AG04449 (cell line): ENCODE measurements at regions not wholly inside any gene's neighbourhood (a gene's known extent, or its start where the extent isn't known, plus 50 kb on each side); places are given as distances from the start of the nearest gene placed in this dataset.

Source experiments
- CTCF ChIA-PET: fragments of 350-600 bp; formaldehyde crosslinking; extraction: SDS; loops from one replicate; lab custom pipeline; 2021; ENCODE audit warnings: antibody characterized with exemption; lab: Yijun Ruan, JAX
- POLR2A ChIA-PET: fragments of 400-600, 350-600 bp; formaldehyde crosslinking; extraction: SDS; loops from one replicate; lab custom pipeline; 2020; ENCODE audit warnings: antibody characterized with exemption, inconsistent platforms; lab: Yijun Ruan, JAX
- DNase-seq: peaks from one replicate; pipeline ENCODE4 v3.0.0-alpha.2; 2010; ENCODE audit warnings: low read depth, low spot score
- H3K4me3 ChIP-seq: 2 replicates; pipeline ENCODE4 v1.5.1; 2011; ENCODE audit warnings: low read depth, mild to moderate bottlenecking, control low read depth, low read length
- TF ChIP-seq, protein P1 (sequence below): IDR thresholded peaks from one replicate; pipeline ENCODE4 v1.5.1; 2011; ENCODE audit warnings: mild to moderate bottlenecking, moderate library complexity, low read length, control low read depth, inconsistent platforms; ENCODE audit not compliant: insufficient read depth; ENCODE audit errors: missing control alignments

DNA sequence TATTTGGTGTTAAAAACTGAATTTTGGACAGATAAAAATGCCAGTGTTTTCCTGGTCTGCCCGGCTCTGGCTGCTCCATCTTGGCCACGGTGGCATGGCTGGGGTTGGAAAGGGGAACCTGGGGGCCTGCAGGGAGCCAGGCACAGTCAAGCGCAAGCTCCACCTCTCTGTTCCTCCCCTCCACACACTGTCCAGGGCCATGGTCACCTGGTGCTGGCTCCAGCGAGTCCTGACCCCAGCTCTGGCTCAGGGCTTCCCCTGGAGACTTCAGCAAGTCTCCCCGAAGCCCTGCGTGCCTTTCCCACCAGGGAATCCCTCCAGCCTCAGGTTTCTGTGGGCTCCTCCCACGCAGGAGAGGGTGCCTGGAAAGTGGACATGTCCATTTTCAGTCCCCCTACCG is 298.5 kb downstream of the QKI start:
- CTCF ChIA-PET, result no interaction called here
- DNase-seq, result no peak
- POLR2A ChIA-PET, result no interaction called here
- TF ChIP-seq, protein P1, sequence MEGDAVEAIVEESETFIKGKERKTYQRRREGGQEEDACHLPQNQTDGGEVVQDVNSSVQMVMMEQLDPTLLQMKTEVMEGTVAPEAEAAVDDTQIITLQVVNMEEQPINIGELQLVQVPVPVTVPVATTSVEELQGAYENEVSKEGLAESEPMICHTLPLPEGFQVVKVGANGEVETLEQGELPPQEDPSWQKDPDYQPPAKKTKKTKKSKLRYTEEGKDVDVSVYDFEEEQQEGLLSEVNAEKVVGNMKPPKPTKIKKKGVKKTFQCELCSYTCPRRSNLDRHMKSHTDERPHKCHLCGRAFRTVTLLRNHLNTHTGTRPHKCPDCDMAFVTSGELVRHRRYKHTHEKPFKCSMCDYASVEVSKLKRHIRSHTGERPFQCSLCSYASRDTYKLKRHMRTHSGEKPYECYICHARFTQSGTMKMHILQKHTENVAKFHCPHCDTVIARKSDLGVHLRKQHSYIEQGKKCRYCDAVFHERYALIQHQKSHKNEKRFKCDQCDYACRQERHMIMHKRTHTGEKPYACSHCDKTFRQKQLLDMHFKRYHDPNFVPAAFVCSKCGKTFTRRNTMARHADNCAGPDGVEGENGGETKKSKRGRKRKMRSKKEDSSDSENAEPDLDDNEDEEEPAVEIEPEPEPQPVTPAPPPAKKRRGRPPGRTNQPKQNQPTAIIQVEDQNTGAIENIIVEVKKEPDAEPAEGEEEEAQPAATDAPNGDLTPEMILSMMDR, result no peak
- no peak overlapping the region for H3K4me3 ChIP-seq

DNA sequence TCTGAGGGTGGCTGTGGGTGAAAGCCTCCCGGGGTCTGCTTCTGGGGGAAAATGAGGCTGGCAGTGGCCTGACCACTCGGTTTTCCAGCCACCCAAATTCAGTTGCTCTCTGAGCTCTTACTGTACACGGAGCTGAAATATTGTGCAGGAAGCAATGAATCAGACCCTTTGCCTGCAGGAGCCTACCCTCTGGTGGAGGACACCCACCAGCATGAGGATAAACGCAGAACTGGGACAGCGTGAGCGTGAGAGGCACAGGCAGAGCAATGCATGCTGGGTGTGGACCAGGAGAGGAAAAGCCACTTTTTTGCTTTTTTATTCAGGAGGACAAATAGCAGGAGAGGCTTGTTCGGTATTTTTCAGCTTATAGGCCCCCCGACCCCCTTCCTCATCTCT is 298.0 kb downstream of the QKI start:
- ChIA-PET POLR2A (no interaction called here), CTCF (no interaction called here)
- TF ChIP-seq, protein P1, result no peak
- DNase-seq, result no peak
- no peak overlapping the region for H3K4me3 ChIP-seq

DNA sequence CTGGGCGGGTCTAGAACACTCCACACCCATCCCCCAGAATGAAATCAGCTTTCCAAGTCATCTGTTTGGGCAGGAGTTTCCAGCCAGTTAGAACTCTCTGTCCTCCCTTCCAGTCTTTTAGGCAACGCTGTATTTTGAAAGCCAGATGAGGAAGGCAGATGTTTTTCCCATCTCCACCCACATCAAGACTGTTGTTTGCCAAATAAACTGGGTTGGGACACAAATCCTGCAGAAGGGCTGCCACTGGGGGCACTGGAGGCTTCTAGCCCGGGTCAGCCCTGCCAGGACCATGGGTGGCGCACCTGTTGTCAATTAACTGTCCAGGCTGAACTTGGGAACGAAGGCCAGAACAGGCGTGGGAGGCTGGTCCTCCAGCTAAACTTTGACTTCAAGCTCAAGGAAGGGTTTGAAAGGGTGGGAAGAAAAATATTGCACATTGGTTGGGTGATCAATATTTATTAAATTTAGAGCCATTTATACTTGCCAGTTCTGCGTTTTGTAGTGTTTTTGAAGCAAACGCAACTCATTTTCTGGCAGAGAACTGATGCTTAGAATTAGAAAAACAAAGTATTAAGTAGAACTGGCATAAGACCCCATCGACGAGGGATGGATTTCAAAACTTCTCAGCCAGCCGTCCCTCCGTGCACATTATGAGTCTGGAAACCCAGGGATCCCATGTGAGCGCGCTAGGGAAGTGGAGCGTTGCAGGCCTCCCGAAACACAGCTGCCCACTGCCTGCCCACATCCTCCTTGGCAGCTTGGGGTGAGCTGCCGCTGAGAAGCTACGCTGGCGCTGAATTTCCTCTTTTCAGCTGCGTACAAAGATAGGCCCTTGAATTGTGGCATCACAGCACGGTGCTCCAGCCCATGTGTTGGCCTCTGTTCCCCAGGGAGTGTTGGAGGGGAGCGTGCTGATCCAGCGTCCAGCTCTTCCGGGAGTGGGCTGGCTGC is 297.4 kb downstream of the QKI start:
- ChIA-PET POLR2A (no interaction called here), CTCF (no interaction called here)
- DNase-seq, result no peak
- TF ChIP-seq, protein P1, result no peak
- no peak overlapping the region for H3K4me3 ChIP-seq

DNA sequence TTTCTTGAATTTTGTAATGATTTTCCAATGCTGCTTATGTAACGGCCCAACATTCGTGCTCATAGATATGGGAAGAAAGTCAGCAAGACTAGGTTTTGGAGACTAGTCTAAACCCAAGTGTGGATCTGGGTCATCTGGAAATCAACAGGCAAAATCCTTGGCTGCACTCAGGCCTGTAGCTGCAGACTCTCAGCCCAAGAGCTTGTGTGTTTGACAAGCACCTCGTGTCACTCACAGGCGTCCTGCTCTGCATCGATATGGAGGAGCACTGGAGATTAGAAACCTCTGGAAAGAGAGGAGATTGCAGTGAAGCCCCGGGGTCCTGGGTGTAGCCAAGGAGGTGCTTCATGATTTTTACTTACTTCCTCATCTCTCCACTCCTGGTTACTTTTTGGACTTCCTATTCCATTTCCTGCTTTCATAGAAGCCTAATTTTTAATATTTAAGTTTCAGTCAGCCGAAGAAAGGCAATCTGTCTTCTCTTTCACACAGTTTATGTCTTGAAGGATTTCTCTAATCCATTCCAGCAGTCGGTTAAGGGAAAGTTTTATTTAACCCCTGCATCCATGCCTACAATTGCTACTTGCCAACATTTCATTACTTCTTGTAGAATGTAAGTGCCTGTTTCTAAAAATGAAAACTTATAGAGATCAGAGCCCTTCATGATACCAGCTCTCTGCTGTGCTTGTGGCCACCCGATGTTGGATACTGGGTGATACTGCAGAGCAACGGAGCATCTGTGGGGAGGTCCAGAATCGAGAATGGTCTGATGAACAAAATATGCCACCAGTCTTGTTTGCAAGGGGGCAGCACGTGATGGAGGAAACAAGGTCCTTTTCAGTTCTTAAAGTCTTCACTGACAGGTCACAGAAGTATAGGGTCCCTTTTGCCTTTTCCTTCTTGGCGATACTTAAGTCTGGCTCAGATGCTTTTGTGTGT is 296.3 kb downstream of the QKI start:
- H3K4me3 ChIP-seq, result no peak overlapping the region
- TF ChIP-seq, protein P1, result no peak
- ChIA-PET POLR2A (no interaction called here), CTCF (interaction anchor here (1.3 kb wide), 1 partner anchor 10 kb away, joined by 3 read pairs; no protein-coding TSS in a partner anchor)
- DNase-seq, result no peak

DNA sequence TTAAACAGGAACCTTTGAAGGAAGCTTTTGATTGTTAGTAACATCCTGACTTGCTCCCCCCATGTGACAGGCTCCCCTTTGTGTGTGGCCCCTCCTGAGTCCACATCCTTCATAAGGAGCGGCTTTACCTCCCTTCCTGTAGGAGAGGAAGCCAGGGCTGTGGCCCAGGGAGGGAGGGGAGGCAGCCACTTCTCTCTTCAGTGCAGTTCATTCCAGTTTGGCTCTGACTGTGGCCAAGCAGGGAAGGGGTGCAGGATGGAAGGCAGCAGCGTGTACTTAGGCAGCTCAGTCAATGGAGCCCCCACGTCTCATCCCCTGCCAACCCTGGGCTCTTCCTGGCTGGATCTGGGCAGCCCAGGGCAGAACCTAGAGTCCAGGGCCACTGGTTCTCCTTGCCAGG is 295.2 kb downstream of the QKI start:
- TF ChIP-seq, protein P1, result no peak
- CTCF ChIA-PET, result interaction anchor here (1.3 kb wide), 1 partner anchor 9 kb away, joined by 3 read pairs; no protein-coding TSS in a partner anchor
- DNase-seq, result no peak
- POLR2A ChIA-PET, result no interaction called here
- no peak overlapping the region for H3K4me3 ChIP-seq

- no peak for DNase-seq
- TF ChIP-seq, protein P1, result no peak
Observed at GRCh38 chr6:163709255-163709654, 294.7 kb downstream of the QKI start.

More at GRCh38 chr6:163709255-163709654, 294.7 kb downstream of the QKI start:
- H3K4me3 ChIP-seq, result no peak overlapping the region
- CTCF ChIA-PET, result interaction anchor here (0.7 kb wide), 1 partner anchor 412 kb away, joined by 3 read pairs; no protein-coding TSS in a partner anchor
- POLR2A ChIA-PET, result no interaction called here
